ENCODE measurements at regions not wholly inside any gene's neighbourhood (a gene's known extent, or its start where the extent isn't known, plus 50 kb on each side); places are given as distances from the start of the nearest gene placed in this dataset.

GRCh38 chr14:104470588-104470987 is 109.0 kb upstream of the C14orf180 start:
- no peak for DNase-seq
- peaks cover 61% of the 10 kb centered on the region for H3K27me3 Mint-ChIP-seq (ENCODE audit: low read depth, poor library complexity)
- TF ChIP-seq, protein P1, sequence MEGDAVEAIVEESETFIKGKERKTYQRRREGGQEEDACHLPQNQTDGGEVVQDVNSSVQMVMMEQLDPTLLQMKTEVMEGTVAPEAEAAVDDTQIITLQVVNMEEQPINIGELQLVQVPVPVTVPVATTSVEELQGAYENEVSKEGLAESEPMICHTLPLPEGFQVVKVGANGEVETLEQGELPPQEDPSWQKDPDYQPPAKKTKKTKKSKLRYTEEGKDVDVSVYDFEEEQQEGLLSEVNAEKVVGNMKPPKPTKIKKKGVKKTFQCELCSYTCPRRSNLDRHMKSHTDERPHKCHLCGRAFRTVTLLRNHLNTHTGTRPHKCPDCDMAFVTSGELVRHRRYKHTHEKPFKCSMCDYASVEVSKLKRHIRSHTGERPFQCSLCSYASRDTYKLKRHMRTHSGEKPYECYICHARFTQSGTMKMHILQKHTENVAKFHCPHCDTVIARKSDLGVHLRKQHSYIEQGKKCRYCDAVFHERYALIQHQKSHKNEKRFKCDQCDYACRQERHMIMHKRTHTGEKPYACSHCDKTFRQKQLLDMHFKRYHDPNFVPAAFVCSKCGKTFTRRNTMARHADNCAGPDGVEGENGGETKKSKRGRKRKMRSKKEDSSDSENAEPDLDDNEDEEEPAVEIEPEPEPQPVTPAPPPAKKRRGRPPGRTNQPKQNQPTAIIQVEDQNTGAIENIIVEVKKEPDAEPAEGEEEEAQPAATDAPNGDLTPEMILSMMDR (IDR thresholded peaks at IDR 0.05): no peak
- H3K4me1 Mint-ChIP-seq: peaks cover 10% of the 10 kb centered on the region
- no peak overlapping the region for H3K27ac Mint-ChIP-seq
- no peaks in the 10 kb centered on the region for H3K36me3 Mint-ChIP-seq (ENCODE audit: low read depth)
- H3K9me3 Mint-ChIP-seq: peaks cover 19% of the 10 kb centered on the region
- no peak overlapping the region for H3K4me3 Mint-ChIP-seq

- peaks cover 19% of the 10 kb centered on the region for H3K9me3 Mint-ChIP-seq
- no peak overlapping the region for H3K4me3 Mint-ChIP-seq
- H3K27me3 Mint-ChIP-seq (ENCODE audit: low read depth, poor library complexity): peaks cover 59% of the 10 kb centered on the region
- TF ChIP-seq, protein P1 (IDR thresholded peaks at IDR 0.05): no peak
- H3K4me1 Mint-ChIP-seq: peaks cover 10% of the 10 kb centered on the region
- H3K36me3 Mint-ChIP-seq (ENCODE audit: low read depth): no peaks in the 10 kb centered on the region
- H3K27ac Mint-ChIP-seq: no peak overlapping the region
- no peak for DNase-seq
These were observed 108.5 kb upstream of the C14orf180 start for GRCh38 chr14:104471114-104471513.

DNA sequence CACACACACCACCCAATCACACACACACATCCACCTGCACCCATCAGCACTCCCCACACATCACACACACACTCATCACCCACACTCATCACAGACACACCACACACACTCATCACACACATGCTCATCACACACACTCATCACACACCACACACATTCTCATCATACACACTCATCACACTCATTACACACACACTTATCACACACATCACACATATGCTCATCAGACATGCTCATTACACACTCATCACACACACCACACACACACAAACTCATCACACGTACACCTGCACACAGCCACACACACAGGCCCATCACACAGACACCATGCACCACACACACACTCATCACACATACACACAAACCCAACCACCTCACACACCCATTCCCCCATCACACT is 107.5 kb upstream of the C14orf180 start:
- TF ChIP-seq, protein P1 (IDR thresholded peaks at IDR 0.05): no peak
- H3K36me3 Mint-ChIP-seq (ENCODE audit: low read depth): no peaks in the 10 kb centered on the region
- peaks cover 51% of the 10 kb centered on the region for H3K27me3 Mint-ChIP-seq (ENCODE audit: low read depth, poor library complexity)
- H3K4me1 Mint-ChIP-seq: peaks cover 10% of the 10 kb centered on the region
- no peak for DNase-seq
- H3K27ac Mint-ChIP-seq: no peak overlapping the region
- H3K9me3 Mint-ChIP-seq: peaks cover 19% of the 10 kb centered on the region
- H3K4me3 Mint-ChIP-seq: no peak overlapping the region

- TF ChIP-seq, protein P1 (IDR thresholded peaks at IDR 0.05): no peak
- H3K9me3 Mint-ChIP-seq: peaks cover 19% of the 10 kb centered on the region
- H3K27ac Mint-ChIP-seq: no peak overlapping the region
- no peaks in the 10 kb centered on the region for H3K36me3 Mint-ChIP-seq (ENCODE audit: low read depth)
- H3K4me1 Mint-ChIP-seq: peaks cover 13% of the 10 kb centered on the region
- H3K4me3 Mint-ChIP-seq: no peak overlapping the region
- no peak for DNase-seq
- peaks cover 49% of the 10 kb centered on the region for H3K27me3 Mint-ChIP-seq (ENCODE audit: low read depth, poor library complexity)
These were observed 106.9 kb upstream of the C14orf180 start for GRCh38 chr14:104472536-104473243.

GRCh38 chr14:104473244-104473565 is 106.4 kb upstream of the C14orf180 start:
- DNase-seq: no peak
- Mint-ChIP-seq H3K4me1 (peaks cover 18% of the 10 kb centered on the region), H3K27me3 (ENCODE audit: low read depth, poor library complexity) (peaks cover 47% of the 10 kb centered on the region), H3K27ac (no peak overlapping the region), H3K4me3 (no peak overlapping the region), H3K36me3 (ENCODE audit: low read depth) (no peaks in the 10 kb centered on the region), H3K9me3 (peaks cover 14% of the 10 kb centered on the region)
- TF ChIP-seq, protein P1 (IDR thresholded peaks at IDR 0.05): no peak
